ENCODE measurements at regions not wholly inside any gene's neighbourhood (a gene's known extent, or its start where the extent isn't known, plus 50 kb on each side); places are given as distances from the start of the nearest gene placed in this dataset.
A peak's percentile ranks its signal among the peaks of the same experiment; 100 is the strongest.

DNA sequence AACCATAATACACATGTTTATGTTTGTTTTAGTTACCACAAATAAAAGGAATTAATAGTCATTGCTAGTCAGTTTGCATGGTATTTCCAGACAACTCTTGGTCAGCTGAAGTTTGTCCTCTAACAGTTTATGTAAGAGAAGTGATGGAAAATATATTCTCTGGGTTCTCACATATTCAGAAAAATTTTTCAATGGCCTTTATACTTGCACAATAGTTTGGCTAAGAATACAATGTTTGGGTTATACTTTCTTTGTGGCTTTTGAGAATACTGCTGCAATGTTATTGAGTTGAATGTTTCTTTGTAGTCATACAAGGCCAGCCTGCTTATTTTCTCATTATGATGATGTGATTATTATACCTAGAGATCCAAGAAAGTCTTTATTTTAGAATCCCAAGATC is 133.9 kb downstream of the RAP2B start:
- Histone ChIP-seq H3K36me3 (ENCODE audit: control insufficient read depth, insufficient read depth, low read length) (no peaks in the 10 kb centered on the region), H3K9ac (ENCODE audit: insufficient read depth, low read length) (no peak overlapping the region), H4K20me1 (ENCODE audit: control insufficient read depth, extremely low read depth, insufficient read depth, low read length) (no peaks in the 10 kb centered on the region), H3K9me3 (ENCODE audit: control insufficient read depth, insufficient read depth, low read depth, low read length) (no peaks in the 10 kb centered on the region), H3K27me3 (ENCODE audit: control insufficient read depth, insufficient read depth, low read length) (no peaks in the 10 kb centered on the region), H3K4me3 (replicated peaks in 1 of 4; ENCODE audit: control extremely low read depth in 1 of 4, insufficient read depth in 1 of 4, low read depth in 3 of 4, low read length in 4 of 4) (no peak overlapping the region), H3K27ac (ENCODE audit: insufficient read depth, low read length) (no peak overlapping the region), H3K4me1 (ENCODE audit: control insufficient read depth, extremely low read depth, insufficient read depth, low read length) (no peaks in the 10 kb centered on the region), H2AFZ (ENCODE audit: low read length) (no peak overlapping the region), H3K4me2 (ENCODE audit: extremely low read depth, insufficient read depth, low read length) (no peak overlapping the region), H3K79me2 (ENCODE audit: control insufficient read depth, insufficient read depth, low read length) (no peaks in the 10 kb centered on the region)
- peak; percentile 36 to 96 for DNase-seq (ENCODE audit: low read depth in 2 of 2)
- no peak for TF ChIP-seq CTCF (conservative IDR thresholded peaks at IDR 0.05 in 1 of 2, IDR thresholded peaks at IDR 0.05 in 1 of 2; ENCODE audit: low read depth in 1 of 2, low read length in 2 of 2)
- no peak for TF ChIP-seq EZH2 (IDR thresholded peaks at IDR 0.05; ENCODE audit: low read length, missing control alignments)

DNA sequence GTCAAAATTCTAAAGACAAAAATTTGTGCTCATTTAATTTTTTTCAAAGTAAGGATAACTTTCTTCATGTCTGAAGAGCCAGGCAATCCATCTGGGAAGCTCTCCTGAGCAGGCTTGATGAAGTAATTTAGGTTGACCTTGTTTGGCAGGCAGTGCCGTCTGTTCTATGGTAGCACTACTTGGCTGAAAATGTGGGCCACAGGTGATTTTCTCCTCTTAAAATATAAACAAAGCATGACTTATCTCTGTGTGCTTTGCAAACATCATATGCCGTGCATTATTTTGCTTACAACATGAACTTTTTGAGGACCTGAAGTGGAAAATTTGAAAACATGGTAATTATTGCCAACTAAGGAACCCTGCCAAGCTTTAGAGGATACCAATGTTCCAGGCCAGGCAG is 143.2 kb downstream of the RAP2B start:
- no peaks in the 10 kb centered on the region for H3K9me3 ChIP-seq (ENCODE audit: control insufficient read depth, insufficient read depth, low read depth, low read length)
- H3K36me3 ChIP-seq (ENCODE audit: control insufficient read depth, insufficient read depth, low read length): no peaks in the 10 kb centered on the region
- H3K4me3 ChIP-seq (replicated peaks in 1 of 4; ENCODE audit: control extremely low read depth in 1 of 4, insufficient read depth in 1 of 4, low read depth in 3 of 4, low read length in 4 of 4): no peak overlapping the region
- H2AFZ ChIP-seq (ENCODE audit: low read length): no peak overlapping the region
- H3K9ac ChIP-seq (ENCODE audit: insufficient read depth, low read length): no peak overlapping the region
- H3K27me3 ChIP-seq (ENCODE audit: control insufficient read depth, insufficient read depth, low read length): no peaks in the 10 kb centered on the region
- no peaks in the 10 kb centered on the region for H4K20me1 ChIP-seq (ENCODE audit: control insufficient read depth, extremely low read depth, insufficient read depth, low read length)
- DNase-seq (ENCODE audit: low read depth in 2 of 2): no peak
- no peak for TF ChIP-seq CTCF (conservative IDR thresholded peaks at IDR 0.05 in 1 of 2, IDR thresholded peaks at IDR 0.05 in 1 of 2; ENCODE audit: low read depth in 1 of 2, low read length in 2 of 2)
- no peaks in the 10 kb centered on the region for H3K4me1 ChIP-seq (ENCODE audit: control insufficient read depth, extremely low read depth, insufficient read depth, low read length)
- no peaks in the 10 kb centered on the region for H3K79me2 ChIP-seq (ENCODE audit: control insufficient read depth, insufficient read depth, low read length)
- no peak overlapping the region for H3K4me2 ChIP-seq (ENCODE audit: extremely low read depth, insufficient read depth, low read length)
- H3K27ac ChIP-seq (ENCODE audit: insufficient read depth, low read length): no peak overlapping the region

DNA sequence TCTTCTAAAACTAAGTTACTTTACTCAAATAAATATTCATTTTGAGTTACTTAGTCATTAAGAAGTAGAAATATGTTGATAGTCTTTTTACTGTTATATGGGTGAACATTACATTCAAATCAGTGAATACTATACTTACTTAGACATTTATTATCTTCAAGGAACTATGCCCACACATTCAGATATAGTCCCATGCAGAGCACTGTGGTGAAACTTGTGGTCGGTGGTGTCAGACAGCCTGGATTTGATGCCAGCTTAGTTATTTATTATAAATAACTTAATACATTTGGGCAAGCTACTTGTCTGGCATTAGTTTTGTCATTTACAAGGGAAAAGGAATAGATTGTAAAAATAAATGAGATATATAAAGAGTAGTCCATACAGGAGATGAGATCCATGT is 149.5 kb downstream of the RAP2B start:
- H2AFZ ChIP-seq (ENCODE audit: low read length): no peak overlapping the region
- DNase-seq (ENCODE audit: low read depth in 2 of 2): peak in 1 of 2 donors; percentile 72
- H3K9ac ChIP-seq (ENCODE audit: insufficient read depth, low read length): no peak overlapping the region
- H3K9me3 ChIP-seq (ENCODE audit: control insufficient read depth, insufficient read depth, low read depth, low read length): no peaks in the 10 kb centered on the region
- H3K4me2 ChIP-seq (ENCODE audit: extremely low read depth, insufficient read depth, low read length): no peak overlapping the region
- no peaks in the 10 kb centered on the region for H3K27me3 ChIP-seq (ENCODE audit: control insufficient read depth, insufficient read depth, low read length)
- H3K36me3 ChIP-seq (ENCODE audit: control insufficient read depth, insufficient read depth, low read length): no peaks in the 10 kb centered on the region
- no peak overlapping the region for H3K4me3 ChIP-seq (replicated peaks in 1 of 4; ENCODE audit: control extremely low read depth in 1 of 4, insufficient read depth in 1 of 4, low read depth in 3 of 4, low read length in 4 of 4)
- no peaks in the 10 kb centered on the region for H3K4me1 ChIP-seq (ENCODE audit: control insufficient read depth, extremely low read depth, insufficient read depth, low read length)
- H3K79me2 ChIP-seq (ENCODE audit: control insufficient read depth, insufficient read depth, low read length): no peaks in the 10 kb centered on the region
- no peaks in the 10 kb centered on the region for H4K20me1 ChIP-seq (ENCODE audit: control insufficient read depth, extremely low read depth, insufficient read depth, low read length)
- TF ChIP-seq EZH2 (IDR thresholded peaks at IDR 0.05; ENCODE audit: low read length, missing control alignments) (no peak), CTCF (conservative IDR thresholded peaks at IDR 0.05 in 1 of 2, IDR thresholded peaks at IDR 0.05 in 1 of 2; ENCODE audit: low read depth in 1 of 2, low read length in 2 of 2) (no peak)
- no peak overlapping the region for H3K27ac ChIP-seq (ENCODE audit: insufficient read depth, low read length)

Measured in fibroblast of lung (primary cell).